GM19240 (cell line): ENCODE measurements at regions not wholly inside any gene's neighbourhood (a gene's known extent, or its start where the extent isn't known, plus 50 kb on each side); places are given as distances from the start of the nearest gene placed in this dataset.

Experiments used
- DNase-seq: peaks from one replicate; pipeline ENCODE4 v3.0.0; 2011; ENCODE audit warnings: low spot score; ENCODE audit not compliant: insufficient read length

GRCh38 chr11:32002311-32002710 lies 88.6 kb upstream of the RCN1 start:
- DNase-seq = no peak

- no peak for DNase-seq
These were observed 92.9 kb upstream of the RCN1 start for GRCh38 chr11:31997955-31998354.

GRCh38 chr11:31996159-31996881 lies 94.6 kb upstream of the RCN1 start:
- no peak for DNase-seq

DNA sequence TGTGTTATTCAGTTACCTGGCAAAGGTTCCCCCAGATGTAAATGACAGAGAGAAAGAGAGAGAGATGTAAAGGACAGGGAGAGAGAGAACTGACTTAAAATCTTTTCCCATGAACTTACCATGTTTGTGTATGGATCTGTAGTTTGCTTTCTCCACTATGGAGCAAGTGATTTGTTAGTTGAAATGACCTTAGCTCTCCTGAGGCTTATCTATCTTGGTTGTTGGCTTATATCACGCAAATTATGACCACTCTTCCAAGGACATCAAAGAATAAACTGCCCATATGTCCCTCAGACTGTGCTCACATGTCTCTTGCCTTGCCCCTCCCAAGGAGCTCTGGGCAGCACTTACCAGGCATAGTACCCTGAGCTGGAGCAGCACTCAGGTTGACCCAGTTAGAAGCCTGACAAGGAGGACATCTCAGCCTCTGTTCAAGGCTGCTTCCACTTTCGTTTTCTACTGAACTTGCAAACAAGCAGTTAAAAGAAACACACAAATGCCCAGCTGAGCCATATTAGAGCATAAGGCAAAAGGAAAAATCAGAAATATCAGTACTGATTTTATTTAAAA lies 95.3 kb upstream of the RCN1 start:
- peak; percentile 11 for DNase-seq

- DNase-seq = no peak
These were observed 95.8 kb upstream of the RCN1 start for GRCh38 chr11:31995032-31995431.

GRCh38 chr11:31987118-31988005 lies 103.5 kb upstream of the RCN1 start:
- no peak for DNase-seq

- no peak for DNase-seq
These were observed 104.5 kb upstream of the RCN1 start for GRCh38 chr11:31986201-31986889.

DNA sequence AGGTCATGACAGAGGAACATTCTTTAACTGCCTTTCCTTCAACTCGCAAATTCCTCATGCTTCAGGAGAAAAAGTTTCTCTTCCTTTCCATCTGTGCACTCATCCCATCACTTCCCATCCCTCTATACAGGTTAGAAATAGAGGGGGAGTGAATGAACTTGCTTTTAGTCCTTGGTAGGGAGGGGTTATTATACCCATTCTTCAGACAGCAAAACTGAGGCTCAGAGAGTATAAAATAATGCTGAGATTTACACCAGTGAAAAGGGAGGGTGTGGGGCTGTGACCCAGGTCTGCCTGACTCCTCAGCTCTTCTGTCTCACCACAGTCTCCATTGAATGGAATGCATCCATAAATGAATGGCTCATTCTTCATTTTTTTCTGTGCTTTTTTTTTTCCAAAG lies 109.4 kb upstream of the RCN1 start:
- no peak for DNase-seq

DNA sequence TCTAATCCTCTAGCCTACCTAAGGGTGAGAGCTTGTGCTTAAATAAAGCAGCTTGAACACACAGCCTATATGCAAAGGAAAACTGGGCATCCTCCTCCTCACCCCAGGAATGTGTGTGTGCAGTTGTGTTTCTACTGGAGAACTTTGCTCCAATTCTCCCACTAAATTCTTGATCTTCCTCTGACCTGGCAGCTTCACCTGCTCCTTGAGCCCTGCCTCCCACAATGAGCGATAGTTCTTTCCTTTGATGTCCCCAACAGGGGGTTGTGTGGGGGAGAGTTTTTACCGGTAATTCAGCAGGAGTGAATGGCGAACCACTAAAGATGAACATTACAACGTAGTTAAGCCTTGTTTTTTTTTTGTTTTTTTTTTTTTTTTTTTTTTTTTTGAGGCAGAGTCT lies 113.5 kb upstream of the RCN1 start:
- no peak for DNase-seq

- DNase-seq = no peak
These were observed 116.3 kb upstream of the RCN1 start for GRCh38 chr11:31974366-31975136.

GRCh38 chr11:31973172-31973571 lies 117.7 kb upstream of the RCN1 start:
- no peak for DNase-seq

DNA sequence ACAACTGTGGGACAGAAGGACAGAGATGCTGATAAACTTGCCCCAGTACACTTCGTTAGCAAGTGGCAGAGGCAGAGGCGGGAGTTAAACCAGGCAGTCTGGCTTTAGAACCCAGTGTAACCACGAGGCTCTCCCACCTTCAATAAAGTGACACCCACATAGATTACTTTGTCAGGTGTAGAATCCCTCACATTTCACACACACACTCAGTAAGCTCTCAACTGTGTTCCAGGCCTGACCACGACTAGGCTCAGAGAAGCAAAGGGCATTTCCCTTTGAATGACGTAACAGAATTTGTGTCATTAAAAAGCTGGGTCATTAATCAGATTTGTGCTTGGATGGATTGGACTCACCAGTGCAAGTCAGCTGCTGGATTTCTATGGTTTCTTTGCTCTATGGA lies 118.3 kb upstream of the RCN1 start:
- no peak for DNase-seq

- DNase-seq = no peak
These were observed 121.5 kb upstream of the RCN1 start for GRCh38 chr11:31969359-31969702.

- no peak for DNase-seq
These were observed 122.2 kb upstream of the RCN1 start for GRCh38 chr11:31968461-31969358.

- DNase-seq = no peak
These were observed 123.3 kb upstream of the RCN1 start for GRCh38 chr11:31967404-31968130.

- DNase-seq = no peak
These were observed 124.0 kb upstream of the RCN1 start for GRCh38 chr11:31966846-31967245.

- no peak for DNase-seq
These were observed 126.7 kb upstream of the RCN1 start for GRCh38 chr11:31964181-31964580.

- no peak for DNase-seq
These were observed 130.7 kb upstream of the RCN1 start for GRCh38 chr11:31960126-31960525.

DNA sequence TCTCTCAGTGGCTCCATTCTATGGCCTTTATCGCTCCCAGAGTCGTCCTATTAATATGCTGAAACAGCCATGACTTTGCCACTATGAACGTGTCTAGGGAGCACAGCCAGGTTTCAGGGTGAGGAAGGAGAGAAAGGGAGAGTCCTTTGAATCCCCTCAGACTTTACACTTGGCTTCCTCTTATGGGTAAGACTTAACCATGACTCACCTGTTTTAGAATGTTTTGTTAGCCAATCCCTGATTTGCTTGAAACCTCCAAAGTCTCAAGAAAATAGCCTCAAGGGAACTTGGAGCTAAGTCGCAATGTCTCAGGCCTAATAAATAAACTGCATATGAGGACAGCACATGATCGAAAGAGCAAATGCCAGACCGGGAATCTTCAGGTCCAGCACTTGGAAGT lies 131.2 kb upstream of the RCN1 start:
- no peak for DNase-seq
